IMR-90 (cell line): ENCODE measurements at regions not wholly inside any gene's neighbourhood (a gene's known extent, or its start where the extent isn't known, plus 50 kb on each side); places are given as distances from the start of the nearest gene placed in this dataset.

Experiments
- ATAC-seq: fragments of 200-7000 bp; cut with Tn5 transposase; 2 replicates; pipeline ENCODE4 v1.9.1; 2020; ENCODE audit warnings: low read depth, mild to moderate bottlenecking, moderate library complexity
- BruUV-seq: library from RNA; stranded (reverse); fragments of 400-500 nt; replicated peaks from 2 replicates; lab custom pipeline; 2021; lab: Mats Ljungman, UMichigan
- CTCF ChIA-PET: fragments of 300-600 bp; formaldehyde crosslinking; extraction: SDS; loops from one replicate; lab custom pipeline; 2021; ENCODE audit warnings: antibody characterized with exemption; lab: Yijun Ruan, JAX
- POLR2A ChIA-PET: fragments of 300-600 bp; sonication (Branson Sonifier 250); formaldehyde crosslinking; loops from one replicate; lab custom pipeline; 2022; ENCODE audit warnings: antibody characterized with exemption; ENCODE audit not compliant: unreplicated experiment; lab: Charles Lee
- DNase-seq: peaks from one replicate; pipeline ENCODE4 v3.0.0; 2013
- H2AFZ ChIP-seq: replicated peaks from 2 replicates; pipeline ENCODE3; 2013; ENCODE audit warnings: low read length, mild to moderate bottlenecking; ENCODE audit not compliant: poor library complexity
- H2AK5ac ChIP-seq: 2 replicates; pipeline ENCODE4 v1.6.1; 2013; ENCODE audit warnings: low read depth, low read length, inconsistent platforms
- H2AK9ac ChIP-seq: replicated peaks from 2 replicates; pipeline ENCODE3; 2013; ENCODE audit warnings: mild to moderate bottlenecking, low read depth, low read length, moderate library complexity; ENCODE audit not compliant: poor library complexity
- H2BK120ac ChIP-seq: 2 replicates; pipeline ENCODE4 v1.6.1; 2013; ENCODE audit warnings: low read depth, low read length, inconsistent platforms
- H2BK15ac ChIP-seq: 3 replicates; pipeline ENCODE4 v1.6.1; 2013; ENCODE audit warnings: low read depth, low read length, inconsistent platforms
- H2BK20ac ChIP-seq: 2 replicates; pipeline ENCODE4 v1.6.1; 2013; ENCODE audit warnings: low read depth, mild to moderate bottlenecking, inconsistent platforms, low read length, moderate library complexity
- H2BK5ac ChIP-seq: 2 replicates; pipeline ENCODE4 v1.6.1; 2013; ENCODE audit warnings: mild to moderate bottlenecking, low read depth, low read length, inconsistent platforms; ENCODE audit not compliant: poor library complexity, severe bottlenecking
- H3K14ac ChIP-seq: replicated peaks from 2 replicates; pipeline ENCODE4 v1.6.1; 2013; ENCODE audit warnings: low read depth, low read length, inconsistent platforms
- H3K18ac ChIP-seq: 2 replicates; pipeline ENCODE4 v1.6.1; 2013; ENCODE audit warnings: low read depth, low read length, control low read depth
- H3K23ac ChIP-seq: 2 replicates; pipeline ENCODE4 v1.6.1; 2013; ENCODE audit warnings: low read depth, low read length, inconsistent platforms
- H3K27ac ChIP-seq: 2 replicates; pipeline ENCODE4 v1.5.1; 2013; ENCODE audit warnings: mild to moderate bottlenecking, control low read depth, low read length; ENCODE audit not compliant: insufficient read depth
- H3K27me3 ChIP-seq: 2 replicates; pipeline ENCODE4 v1.6.1; 2013; ENCODE audit warnings: low read length; ENCODE audit not compliant: control insufficient read depth, insufficient read depth
- H3K36me3 ChIP-seq: 2 replicates; pipeline ENCODE4 v1.6.1; 2013; ENCODE audit warnings: low read length, mixed read lengths; ENCODE audit not compliant: control insufficient read depth, insufficient read depth
- H3K4ac ChIP-seq: 2 replicates; pipeline ENCODE4 v1.6.1; 2013; ENCODE audit warnings: low read depth, low read length, inconsistent platforms
- H3K4me1 ChIP-seq: 2 replicates; pipeline ENCODE4 v1.6.1; 2013; ENCODE audit warnings: low read length, mixed read lengths; ENCODE audit not compliant: control insufficient read depth, insufficient read depth
- H3K4me2 ChIP-seq: 2 replicates; pipeline ENCODE4 v1.6.1; 2013; ENCODE audit warnings: low read depth, mild to moderate bottlenecking, control low read depth, low read length, moderate library complexity
- H3K4me3 ChIP-seq: 2 replicates; pipeline ENCODE4 v1.5.1; 2013; ENCODE audit warnings: low read depth, mild to moderate bottlenecking, control low read depth, low read length, moderate library complexity; ENCODE audit not compliant: insufficient read depth
- H3K56ac ChIP-seq: 2 replicates; pipeline ENCODE4 v1.6.1; 2013; ENCODE audit warnings: low read length, inconsistent platforms; ENCODE audit not compliant: insufficient read depth; ENCODE audit errors: extremely low read depth
- H3K79me1 ChIP-seq, 2 experiments: 2 replicates each; pipeline ENCODE4 v1.6.1; 2013; ENCODE audit warnings: low read length in 2 of 2, inconsistent platforms in 1 of 2, low read depth in 1 of 2
- H3K9ac ChIP-seq: 2 replicates; pipeline ENCODE4 v1.6.1; 2013; ENCODE audit warnings: low read depth, low read length, control low read depth
- H3K9me1 ChIP-seq: 2 replicates; pipeline ENCODE4 v1.6.1; 2013; ENCODE audit warnings: low read length, inconsistent platforms; ENCODE audit not compliant: insufficient read depth
- H3K9me3 ChIP-seq: 2 replicates; pipeline ENCODE4 v1.6.1; 2013; ENCODE audit warnings: low read length; ENCODE audit not compliant: control insufficient read depth, insufficient read depth
- H4K20me1 ChIP-seq: 2 replicates; pipeline ENCODE4 v1.6.1; 2013; ENCODE audit warnings: low read length, inconsistent platforms; ENCODE audit not compliant: insufficient read depth
- H4K5ac ChIP-seq: 2 replicates; pipeline ENCODE4 v1.6.1; 2013; ENCODE audit warnings: mild to moderate bottlenecking, low read depth, low read length, control low read depth
- H4K8ac ChIP-seq, 2 experiments: 2 replicates each; pipeline ENCODE4 v1.6.1; 2013; ENCODE audit warnings: low read depth in 2 of 2, low read length in 2 of 2, control low read depth in 1 of 2, inconsistent platforms in 1 of 2
- H4K91ac ChIP-seq: 2 replicates; pipeline ENCODE4 v1.6.1; 2013; ENCODE audit warnings: low read depth, low read length, inconsistent platforms; ENCODE audit not compliant: insufficient read depth
- CEBPB ChIP-seq: IDR thresholded peaks from 2 replicates; pipeline ENCODE4 v1.6.1; 2012; ENCODE audit warnings: low read depth, low read length, improper control_type of control experiment
- CHD1 ChIP-seq: IDR thresholded peaks from 2 replicates; pipeline ENCODE4 v1.6.1; 2012; ENCODE audit warnings: low read depth, low read length, improper control_type of control experiment
- CTCF ChIP-seq: conservative IDR thresholded peaks from 2 replicates; pipeline ENCODE4 v1.5.1; 2012; ENCODE audit warnings: mild to moderate bottlenecking, low read depth, low read length, improper control_type of control experiment
- ELK1 ChIP-seq: fragments of 150-350 bp; IDR thresholded peaks from 2 replicates; pipeline ENCODE4 v1.6.1; 2016; ENCODE audit warnings: low read depth, mild to moderate bottlenecking, low read length, moderate library complexity, borderline replicate concordance
- FOS ChIP-seq: fragments of 150-350 bp; IDR thresholded peaks from 2 replicates; pipeline ENCODE4 v1.6.1; 2016; ENCODE audit warnings: low read depth, low read length
- MAFK ChIP-seq: IDR thresholded peaks from 2 replicates; pipeline ENCODE4 v1.6.1; 2012; ENCODE audit warnings: low read depth, low read length, improper control_type of control experiment
- MAZ ChIP-seq: IDR thresholded peaks from 2 replicates; pipeline ENCODE4 v1.6.1; 2012; ENCODE audit warnings: low read depth, mild to moderate bottlenecking, low read length, improper control_type of control experiment, moderate library complexity, borderline replicate concordance
- MXI1 ChIP-seq: IDR thresholded peaks from 2 replicates; pipeline ENCODE4 v1.6.1; 2012; ENCODE audit warnings: low read depth, mild to moderate bottlenecking, low read length, moderate library complexity, borderline replicate concordance
- NFE2L2 ChIP-seq: fragments of 150-350 bp; IDR thresholded peaks from 2 replicates; pipeline ENCODE4 v1.6.1; 2016; ENCODE audit warnings: low read depth, mild to moderate bottlenecking, low read length
- POLR2A ChIP-seq: IDR thresholded peaks from 2 replicates; pipeline ENCODE4 v1.6.1; 2012; ENCODE audit warnings: mild to moderate bottlenecking, low read depth, low read length
- RCOR1 ChIP-seq: IDR thresholded peaks from 2 replicates; pipeline ENCODE4 v1.6.1; 2012; ENCODE audit warnings: mild to moderate bottlenecking, low read length, improper control_type of control experiment; ENCODE audit not compliant: insufficient replicate concordance
- RFX5 ChIP-seq: IDR thresholded peaks from 2 replicates; pipeline ENCODE4 v1.8.0; 2012; ENCODE audit warnings: low read depth, mild to moderate bottlenecking, low read length, moderate library complexity
- SMC3 ChIP-seq: fragments of 150-350 bp; IDR thresholded peaks from 2 replicates; pipeline ENCODE4 v1.6.1; 2016; ENCODE audit warnings: low read depth, mild to moderate bottlenecking, antibody characterized with exemption, low read length, moderate library complexity
- USF2 ChIP-seq: fragments of 150-350 bp; IDR thresholded peaks from 2 replicates; pipeline ENCODE4 v1.6.1; 2017; ENCODE audit warnings: mild to moderate bottlenecking, antibody characterized with exemption, low read length, low read depth
- WGBS, 2 experiments: methylation state at CpG; one replicate each; pipeline versions ENCODE4 v1.1.5 to v1.1.7; 2013; ENCODE audit warnings: missing lambda C conversion rate in 2 of 2; ENCODE audit not compliant: insufficient read length in 1 of 2; ENCODE audit errors: extremely low coverage in 2 of 2; 5-methylcytosine and 5-hydroxymethylcytosine counted together
- dilution Hi-C: fragments of 300-500 bp; cut with HindIII; formaldehyde crosslinking; loops from one replicate; pipeline ENCODE4 v1.14.3; 2018; ENCODE audit warnings: low sequenced_read_pairs; ENCODE audit not compliant: unreplicated experiment
- in situ Hi-C: fragments of 300-500 bp; cut with MboI; formaldehyde crosslinking; loops from 3 replicates; pipeline ENCODE4 v1.14.3; 2019; ENCODE audit warnings: low sequenced_read_pairs, inconsistent platforms, mixed read lengths
- intact Hi-C: fragments of 100-400 bp; cut with micrococcal nuclease; formaldehyde crosslinking; loops from 2 replicates; pipeline ENCODE4 v1.10.0; 2022

GRCh38 chr6:44554861-44555260, 167.4 kb downstream of the CDC5L start:
- no peaks in the 10 kb centered on the region; the same call in 1 of the 2 replicates for H3K4me1 ChIP-seq
- no peak overlapping the region for H3K56ac ChIP-seq
- no peak for DNase-seq
- no peak overlapping the region for H2BK15ac ChIP-seq
- ATAC-seq, result no peak
- H3K14ac ChIP-seq, result no peak overlapping the region
- no peak overlapping the region for H4K8ac ChIP-seq
- dilution Hi-C loops (no loop called here), intact Hi-C loops (no loop called here), in situ Hi-C loops (no loop called here)
- H3K4me2 ChIP-seq, result no peak overlapping the region
- no peak overlapping the region for H2AK9ac ChIP-seq
- no peak overlapping the region for H3K4me3 ChIP-seq
- peaks cover 60% of the 10 kb centered on the region for H3K27me3 ChIP-seq
- no peaks in the 10 kb centered on the region for H3K9me1 ChIP-seq
- BruUV-seq, result no TSS peak
- 81% methylated on average over 3 of the region's 7 CpGs; no CpG with 5 or more reads in 1 of the 2 experiments for WGBS, 2 experiments
- no peak overlapping the region for H3K4ac ChIP-seq
- H2BK20ac ChIP-seq, result no peak overlapping the region
- no peak overlapping the region for H3K27ac ChIP-seq
- ChIA-PET CTCF (no interaction called here), POLR2A (no interaction called here)
- H3K79me1 ChIP-seq, result no peaks in the 10 kb centered on the region
- H4K20me1 ChIP-seq, result no peaks in the 10 kb centered on the region
- H3K36me3 ChIP-seq, result no peaks in the 10 kb centered on the region
- no peak for TF ChIP-seq NFE2L2
- TF ChIP-seq MAFK, result no peak
- TF ChIP-seq USF2, result no peak
- no peak for TF ChIP-seq CTCF
- no peak for TF ChIP-seq CEBPB
- no peak for TF ChIP-seq MXI1
- TF ChIP-seq CHD1, result no peak
- no peak for TF ChIP-seq SMC3
- no peak for TF ChIP-seq RCOR1
- TF ChIP-seq MAZ, result no peak
- TF ChIP-seq POLR2A, result no peak
- TF ChIP-seq RFX5, result no peak
- no peak for TF ChIP-seq ELK1
- no peak for TF ChIP-seq FOS
- H4K5ac ChIP-seq, result no peak overlapping the region
- no peak overlapping the region for H2AFZ ChIP-seq
- no peak overlapping the region for H3K9ac ChIP-seq
- no peak overlapping the region for H3K18ac ChIP-seq
- H4K91ac ChIP-seq, result no peak overlapping the region
- H3K23ac ChIP-seq, result no peak overlapping the region
- no peak overlapping the region for H2BK120ac ChIP-seq
- no peak overlapping the region for H2BK5ac ChIP-seq
- H3K9me3 ChIP-seq, result no peaks in the 10 kb centered on the region; the same call in 1 of the 2 replicates
- no peak overlapping the region for H2AK5ac ChIP-seq
